GM23338 (cell line): ENCODE measurements at regions not wholly inside any gene's neighbourhood (a gene's known extent, or its start where the extent isn't known, plus 50 kb on each side); places are given as distances from the start of the nearest gene placed in this dataset.

Experiments
- ATAC-seq: fragments of 200-7000 bp; cut with Tn5 transposase; 3 replicates; pipeline ENCODE4 v1.9.1; 2020
- DNase-seq: peaks from one replicate; pipeline ENCODE4 v3.0.0-alpha.2; 2015; ENCODE audit warnings: low spot score
- H2AFZ ChIP-seq: fragments of 200-600 bp; sonication (generic); 2 replicates; pipeline ENCODE4 v1.8.0; 2016; ENCODE audit warnings: antibody characterized with exemption, mild to moderate bottlenecking, moderate library complexity
- H3F3A ChIP-seq: fragments of 200-600 bp; sonication (generic); replicated peaks from 2 replicates; pipeline ENCODE4 v1.8.0; 2017; ENCODE audit warnings: antibody characterized with exemption, mixed run types, low read depth
- H3K27ac ChIP-seq: fragments of 200-600 bp; sonication (generic); 2 replicates; pipeline ENCODE4 v1.6.1; 2016; ENCODE audit warnings: low read depth
- H3K27me3 ChIP-seq: fragments of 200-600 bp; sonication (generic); 2 replicates; pipeline ENCODE4 v1.8.0; 2016; ENCODE audit warnings: mild to moderate bottlenecking, mixed run types, moderate library complexity; ENCODE audit not compliant: insufficient read depth
- H3K36me3 ChIP-seq: fragments of 200-600 bp; sonication (generic); 2 replicates; pipeline ENCODE4 v1.8.0; 2016; ENCODE audit warnings: mild to moderate bottlenecking; ENCODE audit not compliant: insufficient read depth
- H3K4me1 ChIP-seq: fragments of 200-600 bp; sonication (generic); 2 replicates; pipeline ENCODE4 v1.8.0; 2016; ENCODE audit warnings: mild to moderate bottlenecking, moderate library complexity; ENCODE audit not compliant: insufficient read depth
- H3K4me2 ChIP-seq: fragments of 200-600 bp; sonication (generic); 2 replicates; pipeline ENCODE4 v1.7.1; 2017; ENCODE audit warnings: mixed run types
- H3K4me3 ChIP-seq: fragments of 200-600 bp; sonication (generic); 2 replicates; pipeline ENCODE4 v1.6.1; 2016; ENCODE audit warnings: mixed run types
- H3K79me2 ChIP-seq: fragments of 200-600 bp; sonication (generic); replicated peaks from 2 replicates; pipeline ENCODE4 v1.8.0; 2017; ENCODE audit warnings: mild to moderate bottlenecking; ENCODE audit not compliant: insufficient read depth
- H3K9me2 ChIP-seq: fragments of 200-600 bp; sonication (generic); 2 replicates; pipeline ENCODE4 v1.8.0; 2017; ENCODE audit not compliant: insufficient read depth
- H4K20me1 ChIP-seq: fragments of 200-600 bp; sonication (generic); replicated peaks from 2 replicates; pipeline ENCODE4 v1.8.0; 2017; ENCODE audit warnings: mild to moderate bottlenecking; ENCODE audit not compliant: insufficient read depth
- H3K27ac Mint-ChIP-seq: 2 replicates; pipeline ENCODE4 v1.8.0; 2020; ENCODE audit warnings: inconsistent platforms, mild to moderate bottlenecking, moderate library complexity, mixed read lengths
- H3K27me3 Mint-ChIP-seq: 3 replicates; pipeline ENCODE4 v1.8.0; 2022; ENCODE audit warnings: low read depth, mild to moderate bottlenecking, moderate library complexity, mixed read lengths, inconsistent platforms; ENCODE audit not compliant: insufficient read depth, poor library complexity
- H3K36me3 Mint-ChIP-seq: 3 replicates; pipeline ENCODE4 v1.8.0; 2021; ENCODE audit warnings: low read depth, mild to moderate bottlenecking, inconsistent platforms, moderate library complexity, mixed read lengths
- H3K4me1 Mint-ChIP-seq: 3 replicates; pipeline ENCODE4 v1.8.0; 2020; ENCODE audit warnings: mild to moderate bottlenecking, inconsistent platforms, mixed read lengths
- H3K4me3 Mint-ChIP-seq: 3 replicates; pipeline ENCODE4 v1.8.0; 2021; ENCODE audit warnings: moderate library complexity, mild to moderate bottlenecking, inconsistent platforms, mixed read lengths
- H3K9me3 Mint-ChIP-seq: 3 replicates; pipeline ENCODE4 v1.8.0; 2020; ENCODE audit warnings: moderate library complexity, mild to moderate bottlenecking, inconsistent platforms, mixed read lengths
- ETS1 ChIP-seq: IDR thresholded peaks from 2 replicates; pipeline ENCODE4 v1.6.1; 2016; ENCODE audit warnings: antibody characterized with exemption
- REST ChIP-seq: IDR thresholded peaks from one replicate; pipeline ENCODE4 v1.6.1; 2018; ENCODE audit warnings: antibody characterized with exemption; ENCODE audit not compliant: unreplicated experiment
- ZNF114 ChIP-seq: fragments of 250-450 bp; sonication (Bioruptor Pico); IDR thresholded peaks from 2 replicates; pipeline ENCODE4 v1.5.0; 2020; ENCODE audit warnings: mild to moderate bottlenecking, moderate library complexity
- ZNF462 ChIP-seq: fragments of 250-450 bp; sonication (Bioruptor Pico); IDR thresholded peaks from 2 replicates; pipeline ENCODE4 v1.5.0; 2020; ENCODE audit warnings: mild to moderate bottlenecking, moderate library complexity

GRCh38 chr18:5059696-5060032 lies 137.4 kb downstream of the AKAIN1 start:
- DNase-seq (no peak), ATAC-seq (no peak)
- no peaks in the 10 kb centered on the region for H3K79me2 ChIP-seq
- H3F3A ChIP-seq, result no peaks in the 10 kb centered on the region
- no peaks in the 10 kb centered on the region for H3K9me3 Mint-ChIP-seq
- no peaks in the 10 kb centered on the region for H4K20me1 ChIP-seq
- H3K4me3 Mint-ChIP-seq, result no peak overlapping the region
- H3K27me3 ChIP-seq, result no peaks in the 10 kb centered on the region
- H3K36me3 Mint-ChIP-seq, result no peaks in the 10 kb centered on the region
- no peaks in the 10 kb centered on the region for H3K36me3 ChIP-seq
- no peak overlapping the region for H3K27ac ChIP-seq
- no peaks in the 10 kb centered on the region for H3K27me3 Mint-ChIP-seq
- no peak overlapping the region for H2AFZ ChIP-seq
- peaks cover 8% of the 10 kb centered on the region for H3K4me1 Mint-ChIP-seq
- no peaks in the 10 kb centered on the region for H3K4me1 ChIP-seq
- no peak overlapping the region for H3K4me2 ChIP-seq
- no peaks in the 10 kb centered on the region for H3K9me2 ChIP-seq
- no peak overlapping the region for H3K4me3 ChIP-seq
- TF ChIP-seq ZNF114, result no peak
- no peak for TF ChIP-seq REST
- no peak for TF ChIP-seq ZNF462 (CRISPR knock-in tag)
- no peak for TF ChIP-seq ETS1
- no peak overlapping the region for H3K27ac Mint-ChIP-seq
